T-helper 17 cell (primary cell): ENCODE measurements at regions not wholly inside any gene's neighbourhood (a gene's known extent, or its start where the extent isn't known, plus 50 kb on each side); places are given as distances from the start of the nearest gene placed in this dataset.
"Not testable (repeated sequence)": the region's sequence is repeated elsewhere in the genome, so short reads cannot be mapped to it uniquely, and the experiment has no call there.

Experiments used
- ATAC-seq: fragments of 150-1000 bp; cut with Tn5 transposase; 2 replicates; pipeline ENCODE4 v1.10.0; 2021; ENCODE audit warnings: mild to moderate bottlenecking, moderate library complexity
- DNase-seq, 3 donors: peaks; one replicate each; pipeline versions ENCODE4 v3.0.0 to v3.0.0-alpha.2; 2020 to 2021
- H3K9me3 ChIP-seq: one replicate; pipeline ENCODE4 v1.7.0; 2013; ENCODE audit warnings: low read length, mild to moderate bottlenecking; ENCODE audit not compliant: control insufficient read depth, poor library complexity, severe bottlenecking
- H3K27ac Mint-ChIP-seq: one replicate; pipeline ENCODE4 v1.8.0; 2022; ENCODE audit warnings: mild to moderate bottlenecking, moderate library complexity, mixed read lengths
- H3K27me3 Mint-ChIP-seq: one replicate; pipeline ENCODE4 v1.8.0; 2022; ENCODE audit warnings: mixed read lengths
- H3K36me3 Mint-ChIP-seq: one replicate; pipeline ENCODE4 v1.8.0; 2022; ENCODE audit warnings: low read depth, mixed read lengths
- H3K4me1 Mint-ChIP-seq: one replicate; pipeline ENCODE4 v1.8.0; 2022; ENCODE audit warnings: mild to moderate bottlenecking, mixed read lengths
- H3K4me3 Mint-ChIP-seq: one replicate; pipeline ENCODE4 v1.8.0; 2022; ENCODE audit warnings: mild to moderate bottlenecking, moderate library complexity, mixed read lengths

- no peak for DNase-seq
- Mint-ChIP-seq H3K4me3 (no peak overlapping the region), H3K36me3 (no peaks in the 10 kb centered on the region), H3K4me1 (no peaks in the 10 kb centered on the region), H3K27me3 (no peaks in the 10 kb centered on the region), H3K27ac (no peak overlapping the region)
- no peaks in the 10 kb centered on the region for H3K9me3 ChIP-seq
- ATAC-seq: no peak
Measured at GRCh38 chr11:23455321-23455891, 595.1 kb upstream of the CCDC179 start.

GRCh38 chr11:23457641-23458040 is 597.4 kb upstream of the CCDC179 start:
- Mint-ChIP-seq H3K36me3 (no peaks in the 10 kb centered on the region), H3K4me3 (no peak overlapping the region), H3K27me3 (no peaks in the 10 kb centered on the region)

GRCh38 chr11:23471878-23472277 is 611.6 kb upstream of the CCDC179 start:
- ATAC-seq: no peak
- H3K27me3 Mint-ChIP-seq: no peaks in the 10 kb centered on the region
- H3K4me1 Mint-ChIP-seq: no peaks in the 10 kb centered on the region

More at GRCh38 chr11:23457641-23458040, 597.4 kb upstream of the CCDC179 start:
- DNase-seq: no peak
- Mint-ChIP-seq H3K27ac (no peak overlapping the region), H3K4me1 (no peaks in the 10 kb centered on the region)
- no peaks in the 10 kb centered on the region for H3K9me3 ChIP-seq
- ATAC-seq: no peak

GRCh38 chr11:23473782-23474181 is 613.5 kb upstream of the CCDC179 start:
- H3K4me3 Mint-ChIP-seq: no peak overlapping the region
- H3K9me3 ChIP-seq: no peaks in the 10 kb centered on the region
- no peak for ATAC-seq
- no peaks in the 10 kb centered on the region for H3K36me3 Mint-ChIP-seq
- no peaks in the 10 kb centered on the region for H3K27me3 Mint-ChIP-seq
- H3K27ac Mint-ChIP-seq: no peak overlapping the region
- no peaks in the 10 kb centered on the region for H3K4me1 Mint-ChIP-seq
- no peak for DNase-seq

More at GRCh38 chr11:23471878-23472277, 611.6 kb upstream of the CCDC179 start:
- DNase-seq: no peak
- H3K9me3 ChIP-seq: no peaks in the 10 kb centered on the region
- Mint-ChIP-seq H3K27ac (no peak overlapping the region), H3K36me3 (no peaks in the 10 kb centered on the region), H3K4me3 (no peak overlapping the region)

DNA sequence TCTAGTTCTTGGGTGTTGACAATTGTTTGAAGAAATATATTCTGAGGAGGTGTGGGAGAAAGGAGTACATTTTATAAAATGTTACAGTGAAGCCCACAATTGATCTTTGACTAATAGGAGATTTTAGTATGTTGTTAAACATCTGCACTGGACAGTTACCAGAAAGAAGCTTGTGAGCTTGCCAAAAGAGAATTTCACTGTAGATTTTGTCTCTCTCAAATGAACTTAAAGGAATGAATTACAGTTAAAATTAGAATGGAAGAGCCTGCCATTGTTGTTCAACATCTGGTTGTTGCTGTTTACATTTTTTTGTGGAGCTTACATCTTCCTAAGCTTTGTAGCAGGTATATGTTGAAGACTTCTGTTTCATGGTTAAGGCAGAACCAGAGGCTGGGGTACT is 620.5 kb upstream of the CCDC179 start:
- H3K27me3 Mint-ChIP-seq: no peaks in the 10 kb centered on the region
- no peak overlapping the region for H3K27ac Mint-ChIP-seq
- no peaks in the 10 kb centered on the region for H3K9me3 ChIP-seq
- H3K4me3 Mint-ChIP-seq: no peak overlapping the region
- ATAC-seq: no peak
- DNase-seq: no peak
- H3K4me1 Mint-ChIP-seq: no peaks in the 10 kb centered on the region
- no peaks in the 10 kb centered on the region for H3K36me3 Mint-ChIP-seq

DNA sequence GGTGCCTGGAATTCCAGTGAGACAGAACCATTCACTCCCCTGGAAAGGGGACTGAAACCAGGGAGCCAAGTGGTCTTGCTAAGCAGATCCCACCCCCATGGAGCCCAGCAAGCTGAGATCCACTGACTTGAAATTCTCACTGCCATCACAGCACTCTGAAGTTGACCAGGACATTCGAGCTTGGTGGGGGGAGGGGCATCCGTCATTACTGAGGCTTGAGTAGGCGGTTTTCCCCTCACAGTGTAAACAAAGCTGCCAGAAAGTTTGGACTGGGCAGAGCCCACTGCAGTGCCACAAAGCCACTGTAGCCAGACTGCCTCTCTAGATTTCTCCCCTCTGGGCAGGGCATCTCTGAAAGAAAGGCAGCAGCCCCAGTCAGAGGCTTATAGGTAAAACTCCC is 623.9 kb upstream of the CCDC179 start:
- not testable (repeated sequence) for H3K27ac Mint-ChIP-seq, H3K36me3 Mint-ChIP-seq, ATAC-seq, H3K4me3 Mint-ChIP-seq, H3K27me3 Mint-ChIP-seq, DNase-seq, H3K4me1 Mint-ChIP-seq, H3K9me3 ChIP-seq

GRCh38 chr11:23484618-23485017 is 624.3 kb upstream of the CCDC179 start:
- not testable (repeated sequence) for H3K36me3 Mint-ChIP-seq, ATAC-seq, H3K4me3 Mint-ChIP-seq, H3K9me3 ChIP-seq, DNase-seq, H3K4me1 Mint-ChIP-seq, H3K27ac Mint-ChIP-seq, H3K27me3 Mint-ChIP-seq

GRCh38 chr11:23490557-23491235 is 630.4 kb upstream of the CCDC179 start:
- Mint-ChIP-seq H3K27me3 (no peaks in the 10 kb centered on the region), H3K27ac (no peak overlapping the region), H3K36me3 (no peaks in the 10 kb centered on the region), H3K4me1 (no peaks in the 10 kb centered on the region), H3K4me3 (no peak overlapping the region)
- DNase-seq (no peak), ATAC-seq (no peak)
- no peaks in the 10 kb centered on the region for H3K9me3 ChIP-seq

GRCh38 chr11:23494981-23495380 is 634.7 kb upstream of the CCDC179 start:
- H3K9me3 ChIP-seq: no peaks in the 10 kb centered on the region
- Mint-ChIP-seq H3K4me3 (no peak overlapping the region), H3K27ac (no peak overlapping the region), H3K4me1 (no peaks in the 10 kb centered on the region), H3K36me3 (no peaks in the 10 kb centered on the region), H3K27me3 (no peaks in the 10 kb centered on the region)
- DNase-seq (no peak), ATAC-seq (no peak)

DNA sequence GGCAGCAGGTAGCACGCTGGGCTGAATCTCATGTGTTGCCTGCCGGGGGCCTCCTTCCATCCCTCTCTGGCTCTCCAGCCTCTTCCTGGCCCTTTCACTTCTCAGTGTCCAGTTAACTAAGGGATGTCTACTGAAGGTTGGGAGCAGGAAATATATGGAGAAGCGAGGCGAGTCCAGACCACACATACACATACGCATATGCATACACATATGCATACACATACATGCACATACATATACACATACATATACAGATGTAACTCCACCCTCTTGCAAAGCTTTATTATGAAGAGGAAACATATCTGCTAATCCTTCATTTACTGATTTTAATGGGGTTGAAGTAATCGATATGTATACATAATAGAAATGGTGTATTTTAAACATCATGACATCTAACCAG is 636.1 kb upstream of the CCDC179 start:
- DNase-seq (no peak), ATAC-seq (no peak)
- Mint-ChIP-seq H3K4me3 (no peak overlapping the region), H3K4me1 (no peaks in the 10 kb centered on the region), H3K36me3 (no peaks in the 10 kb centered on the region), H3K27ac (no peak overlapping the region), H3K27me3 (no peaks in the 10 kb centered on the region)
- H3K9me3 ChIP-seq: no peaks in the 10 kb centered on the region

DNA sequence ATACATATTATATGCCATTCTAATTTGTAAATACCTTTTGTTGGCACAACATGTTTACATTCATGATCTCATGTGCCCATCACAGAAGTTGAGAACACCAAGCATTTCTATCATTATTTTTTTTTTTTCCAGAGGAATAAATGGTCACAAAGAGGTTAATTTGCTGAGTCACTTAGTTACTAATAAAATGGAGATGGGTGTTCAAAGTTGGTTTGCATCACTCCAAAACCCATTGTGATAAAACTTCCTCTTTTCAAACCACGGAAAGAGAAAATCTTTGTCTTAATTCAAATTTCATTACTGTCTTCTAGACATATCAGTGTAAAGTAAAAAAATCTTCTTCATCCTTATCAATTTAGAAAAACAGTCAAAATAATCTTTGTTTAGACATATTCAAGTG is 636.8 kb upstream of the CCDC179 start:
- ATAC-seq (no peak), DNase-seq (no peak)
- H3K4me3 Mint-ChIP-seq: no peak overlapping the region
- no peaks in the 10 kb centered on the region for H3K27me3 Mint-ChIP-seq
- no peaks in the 10 kb centered on the region for H3K36me3 Mint-ChIP-seq
- H3K9me3 ChIP-seq: no peaks in the 10 kb centered on the region
- no peak overlapping the region for H3K27ac Mint-ChIP-seq
- no peaks in the 10 kb centered on the region for H3K4me1 Mint-ChIP-seq

DNA sequence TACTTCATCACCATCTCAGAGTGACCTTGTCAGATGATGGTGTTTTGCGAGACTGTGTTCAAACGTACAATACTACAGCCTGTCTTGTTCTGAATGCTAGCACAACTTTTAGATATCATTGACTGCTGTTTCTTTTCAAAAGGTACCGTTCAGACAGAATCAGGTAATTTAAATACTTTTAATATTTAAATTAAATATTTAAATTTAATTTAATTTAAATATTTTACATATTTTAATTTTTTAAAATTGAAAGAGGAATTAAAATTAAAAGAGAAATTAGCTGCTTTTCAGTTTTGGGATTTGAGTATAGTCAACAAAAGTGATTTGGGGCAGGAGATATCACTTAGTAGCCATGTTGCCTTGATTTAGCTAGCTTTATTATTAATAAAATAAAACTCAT is 642.1 kb upstream of the CCDC179 start:
- H3K27ac Mint-ChIP-seq: no peak overlapping the region

DNA sequence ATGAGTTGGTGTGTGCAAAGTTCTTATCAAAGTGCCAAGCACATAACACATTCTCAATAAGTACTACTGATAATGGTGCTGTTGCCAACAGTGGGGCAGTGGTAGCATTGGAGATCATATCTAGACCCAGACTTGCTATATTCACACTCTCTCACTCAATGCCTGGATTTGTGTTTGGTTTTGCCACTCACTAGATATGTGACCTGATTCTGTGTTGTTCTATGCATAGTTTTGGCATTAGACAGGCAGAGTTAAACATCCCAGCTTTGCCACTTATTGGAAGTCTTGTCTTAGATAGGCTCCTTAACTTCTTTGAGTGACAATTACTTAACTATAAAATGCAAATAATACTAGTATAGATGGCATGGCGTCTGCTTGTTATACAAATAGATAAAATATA is 642.6 kb upstream of the CCDC179 start:
- DNase-seq: no peak
- Mint-ChIP-seq H3K27me3 (no peaks in the 10 kb centered on the region), H3K4me1 (no peaks in the 10 kb centered on the region), H3K4me3 (no peak overlapping the region), H3K36me3 (no peaks in the 10 kb centered on the region), H3K27ac (no peak overlapping the region)
- no peaks in the 10 kb centered on the region for H3K9me3 ChIP-seq
- no peak for ATAC-seq

More for the DNA sequence above, 642.1 kb upstream of the CCDC179 start:
- no peaks in the 10 kb centered on the region for H3K36me3 Mint-ChIP-seq
- no peak for DNase-seq
- no peaks in the 10 kb centered on the region for H3K27me3 Mint-ChIP-seq
- no peaks in the 10 kb centered on the region for H3K4me1 Mint-ChIP-seq
- H3K4me3 Mint-ChIP-seq: no peak overlapping the region
- no peaks in the 10 kb centered on the region for H3K9me3 ChIP-seq
- no peak for ATAC-seq

GRCh38 chr11:23509023-23509422 is 648.7 kb upstream of the CCDC179 start:
- no peak for ATAC-seq
- H3K27ac Mint-ChIP-seq: no peak overlapping the region
- H3K9me3 ChIP-seq: no peaks in the 10 kb centered on the region
- no peaks in the 10 kb centered on the region for H3K27me3 Mint-ChIP-seq
- DNase-seq: no peak
- no peaks in the 10 kb centered on the region for H3K4me1 Mint-ChIP-seq
- no peaks in the 10 kb centered on the region for H3K36me3 Mint-ChIP-seq
- H3K4me3 Mint-ChIP-seq: no peak overlapping the region
